Lung (tissue), 11 donors: ENCODE measurements at regions not wholly inside any gene's neighbourhood (a gene's known extent, or its start where the extent isn't known, plus 50 kb on each side); places are given as distances from the start of the nearest gene placed in this dataset.

Experiments used
- ATAC-seq: fragments of 200-7000 bp; cut with Tn5 transposase; one replicate; pipeline ENCODE4 v1.9.1; 2020; ENCODE audit warnings: moderate number of reproducible peaks; ENCODE audit not compliant: insufficient read depth, low FRiP score
- DNase-seq, 3 donors: peaks; one replicate each; pipeline ENCODE4 v3.0.0-alpha.2; 2013 to 2017
- H3K27ac ChIP-seq, 2 donors: one replicate each; pipeline ENCODE4 v1.5.1; 2013; ENCODE audit warnings: mild to moderate bottlenecking in 2 of 2, moderate library complexity in 2 of 2, control low read depth in 1 of 2, inconsistent platforms in 1 of 2, low read depth in 1 of 2, low read length in 1 of 2
- H3K27me3 ChIP-seq, 3 donors: one replicate each; pipeline ENCODE4 v1.5.1; 2013; ENCODE audit warnings: low read length in 2 of 3; ENCODE audit not compliant: control insufficient read depth in 3 of 3, insufficient read depth in 3 of 3
- H3K36me3 ChIP-seq, 4 donors: one replicate each; pipeline ENCODE4 v1.5.1; 2013; ENCODE audit warnings: low read length in 4 of 4, mild to moderate bottlenecking in 1 of 4, moderate library complexity in 1 of 4; ENCODE audit not compliant: control insufficient read depth in 4 of 4, insufficient read depth in 4 of 4
- H3K4me1 ChIP-seq, 5 donors: one replicate each; pipeline ENCODE4 v1.5.1; 2013; ENCODE audit warnings: low read length in 5 of 5, mild to moderate bottlenecking in 2 of 5, moderate library complexity in 1 of 5; ENCODE audit not compliant: control insufficient read depth in 5 of 5, insufficient read depth in 5 of 5
- H3K4me3 ChIP-seq: one replicate; pipeline ENCODE4 v1.5.1; 2013; ENCODE audit warnings: mild to moderate bottlenecking, control low read depth, moderate library complexity
- H3K9ac ChIP-seq, 2 donors: one replicate each; pipeline ENCODE4 v1.5.1; 2013; ENCODE audit warnings: low read length in 2 of 2, control low read depth in 1 of 2; ENCODE audit not compliant: insufficient read depth in 1 of 2
- H3K9me3 ChIP-seq, 4 donors: one replicate each; pipeline ENCODE4 v1.5.1; 2013; ENCODE audit warnings: low read length in 3 of 4, mild to moderate bottlenecking in 1 of 4, moderate library complexity in 1 of 4; ENCODE audit not compliant: control insufficient read depth in 4 of 4, insufficient read depth in 3 of 4
- CTCF ChIP-seq: IDR thresholded peaks from 2 replicates; pipeline ENCODE4 v1.5.1; 2012; ENCODE audit warnings: mild to moderate bottlenecking; ENCODE audit errors: control extremely low read depth, extremely low read depth
- WGBS, 2 donors: extraction: QIAGEN DNeasy Blood & Tissue Kit; methylation state at CpG; one replicate each; pipeline ENCODE4 v1.1.7; 2013; 5-methylcytosine and 5-hydroxymethylcytosine counted together
- donor health status: control.
- donor health status: control.
- donor health status: Bipolar disorder and iron deficiency.
- donor health status: healthy.
- donor health status: DM: yes; HTN: yes; CAD: no.

GRCh38 chr2:120561379-120562035 is 174.2 kb upstream of the GLI2 start:
- no peak for DNase-seq
- no peak overlapping the region for H3K9ac ChIP-seq
- no peak for TF ChIP-seq CTCF
- no peaks in the 10 kb centered on the region for H3K36me3 ChIP-seq
- H3K4me3 ChIP-seq = no peak overlapping the region
- 65 to 75% methylated on average over 11 of the region's 11 CpGs for WGBS, 2 donors
- H3K27ac ChIP-seq = no peak overlapping the region
- H3K9me3 ChIP-seq = no peaks in the 10 kb centered on the region
- peaks cover 0 to 7% (median 2%) of the 10 kb centered on the region in 5 donors for H3K4me1 ChIP-seq
- peaks cover 0 to 6% (median 0%) of the 10 kb centered on the region in 3 donors for H3K27me3 ChIP-seq
- ATAC-seq = no peak

- ATAC-seq = no peak
- no peaks in the 10 kb centered on the region for H3K9me3 ChIP-seq
- peaks cover 0 to 7% (median 4%) of the 10 kb centered on the region in 5 donors for H3K4me1 ChIP-seq
- H3K4me3 ChIP-seq = no peak overlapping the region
- no peaks in the 10 kb centered on the region for H3K36me3 ChIP-seq
- 94 to 97% methylated on average over 17 to 18 of the region's 18 CpGs for WGBS, 2 donors
- H3K9ac ChIP-seq = no peak overlapping the region
- DNase-seq = no peak
- no peak for TF ChIP-seq CTCF
- peaks cover 0 to 6% (median 0%) of the 10 kb centered on the region in 3 donors for H3K27me3 ChIP-seq
- no peak overlapping the region for H3K27ac ChIP-seq
Measured at GRCh38 chr2:120562218-120563005, 173.3 kb upstream of the GLI2 start.

- H3K4me3 ChIP-seq = no peak overlapping the region
- H3K9me3 ChIP-seq = no peaks in the 10 kb centered on the region
- 68 to 78% methylated on average over 2 of the region's 2 CpGs for WGBS, 2 donors
- TF ChIP-seq CTCF = no peak
- DNase-seq (no peak), ATAC-seq (no peak)
- peaks cover 0 to 7% (median 5%) of the 10 kb centered on the region in 5 donors for H3K4me1 ChIP-seq
- no peak overlapping the region for H3K9ac ChIP-seq
- peaks cover 0 to 6% (median 0%) of the 10 kb centered on the region in 3 donors for H3K27me3 ChIP-seq
- no peaks in the 10 kb centered on the region for H3K36me3 ChIP-seq
- no peak overlapping the region for H3K27ac ChIP-seq
Measured at GRCh38 chr2:120563616-120564015, 172.1 kb upstream of the GLI2 start.
